ENCODE measurements at regions not wholly inside any gene's neighbourhood (a gene's known extent, or its start where the extent isn't known, plus 50 kb on each side); places are given as distances from the start of the nearest gene placed in this dataset.

GRCh38 chr9:1207686-1208085, 157.5 kb downstream of the DMRT2 start:
- Histone ChIP-seq H3K9ac (ENCODE audit: low read length) (no peak overlapping the region), H3K4me3 (replicated peaks in 1 of 2; ENCODE audit: low read depth in 1 of 2, low read length in 2 of 2) (no peak overlapping the region), H2AFZ (ENCODE audit: low read depth, low read length, poor library complexity, severe bottlenecking) (no peak overlapping the region), H3K36me3 (ENCODE audit: control insufficient read depth in 1 of 2, insufficient read depth in 2 of 2, low read length in 2 of 2) (no peaks in the 10 kb centered on the region), H3K27me3 (ENCODE audit: insufficient read depth, low read length) (no peaks in the 10 kb centered on the region), H4K20me1 (ENCODE audit: insufficient read depth) (no peaks in the 10 kb centered on the region), H3K4me2 (ENCODE audit: low read length) (no peak overlapping the region), H3K27ac (ENCODE audit: low read depth, low read length) (no peak overlapping the region), H3K79me2 (ENCODE audit: insufficient read depth, low read length) (no peaks in the 10 kb centered on the region), H3K9me3 (ENCODE audit: control insufficient read depth in 1 of 2, insufficient read depth in 1 of 2, low read depth in 1 of 2, low read length in 2 of 2) (peaks cover 4 to 17% of the 10 kb centered on the region in 2 experiments; a peak in 2 of 4 replicates), H3K4me1 (ENCODE audit: control insufficient read depth in 1 of 2, insufficient read depth in 2 of 2, low read length in 2 of 2) (no peaks in the 10 kb centered on the region), H3K9me2 (ENCODE audit: insufficient read depth) (no peaks in the 10 kb centered on the region)
- CTCF ChIA-PET: no interaction called here
- TF ChIP-seq ATF3 (IDR thresholded peaks at IDR 0.05) (no peak), SIN3A (IDR thresholded peaks at IDR 0.05; ENCODE audit: low read depth) (no peak), ELF1 (IDR thresholded peaks at IDR 0.05; ENCODE audit: borderline replicate concordance, low read depth) (no peak), CEBPB (IDR thresholded peaks at IDR 0.05; ENCODE audit: low read depth) (no peak), YY1 (IDR thresholded peaks at IDR 0.05; ENCODE audit: extremely low read depth, insufficient replicate concordance, low read depth, low read length) (no peak), EZH2phosphoT487 (IDR thresholded peaks at IDR 0.05; ENCODE audit: borderline replicate concordance) (no peak), MAX (IDR thresholded peaks at IDR 0.05) (no peak), EGR1 (IDR thresholded peaks at IDR 0.05; ENCODE audit: low read depth) (no peak), FOSL1 (IDR thresholded peaks at IDR 0.05; ENCODE audit: low read depth) (no peak), POLR2AphosphoS5 (IDR thresholded peaks at IDR 0.05; ENCODE audit: low read depth, low read length) (no peak), ZBTB33 (IDR thresholded peaks at IDR 0.05; ENCODE audit: extremely low read depth, insufficient replicate concordance, low read length) (no peak), JUND (IDR thresholded peaks at IDR 0.05) (no peak), ZNF274 (IDR thresholded peaks at IDR 0.05; ENCODE audit: low read depth, low read length) (no peak), SP1 (IDR thresholded peaks at IDR 0.05; ENCODE audit: low read depth) (no peak)
- POLR2A ChIA-PET: no interaction called here
- no TSS peak for BruUV-seq (replicated peaks)
- RAD21 ChIA-PET (ENCODE audit: low non-redundant PET in 1 of 2, low total read pairs in 2 of 2, uncharacterized antibody in 2 of 2, unreplicated experiment in 2 of 2): no interaction called here
- intact Hi-C loops (cut with micrococcal nuclease): no loop called here
- no peak for ATAC-seq
- DNase-seq (ENCODE audit: low read depth, low spot score): no peak

Data from HCT116 (cell line).